ENCODE measurements at regions not wholly inside any gene's neighbourhood (a gene's known extent, or its start where the extent isn't known, plus 50 kb on each side); places are given as distances from the start of the nearest gene placed in this dataset.

DNA sequence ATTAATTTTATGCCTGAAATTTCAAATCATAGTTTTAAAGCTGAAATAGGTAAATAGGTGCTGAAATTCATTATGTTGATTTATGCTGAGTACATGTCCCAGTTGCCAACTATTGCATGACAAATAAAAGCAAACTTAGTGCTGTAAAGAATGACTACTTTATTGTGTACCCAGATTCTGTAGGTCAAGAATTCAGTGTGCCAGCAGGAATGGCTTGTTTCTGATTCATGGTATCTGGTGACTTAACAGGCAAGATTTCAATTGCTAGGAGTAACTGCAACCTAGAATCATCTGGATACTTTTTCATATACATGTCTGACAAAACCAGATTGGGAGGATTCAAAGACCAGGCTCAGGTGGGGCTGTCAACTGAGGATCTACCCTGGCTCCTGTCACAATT is 678.4 kb upstream of the ADAMTS5 start:
- Histone ChIP-seq H2AFZ (ENCODE audit: low read length) (peak overlapping the region; percentile 31), H3K4me2 (ENCODE audit: insufficient read depth, low read length) (no peak overlapping the region), H4K20me1 (ENCODE audit: insufficient read depth, low read length) (no peaks in the 10 kb centered on the region), H3K79me2 (ENCODE audit: insufficient read depth, low read length) (no peaks in the 10 kb centered on the region), H3K36me3 (ENCODE audit: insufficient read depth, low read length) (no peaks in the 10 kb centered on the region), H3K9me3 (ENCODE audit: low read depth, low read length) (no peaks in the 10 kb centered on the region), H3K27me3 (ENCODE audit: insufficient read depth, low read length) (no peaks in the 10 kb centered on the region), H3K27ac (ENCODE audit: low read depth, low read length) (peak overlapping the region; percentile 76), H3K4me1 (ENCODE audit: insufficient read depth, low read length) (peaks cover 38% of the 10 kb centered on the region), H3K4me3 (ENCODE audit: insufficient read depth, low read length) (no peak overlapping the region)
- TF ChIP-seq, protein P1, sequence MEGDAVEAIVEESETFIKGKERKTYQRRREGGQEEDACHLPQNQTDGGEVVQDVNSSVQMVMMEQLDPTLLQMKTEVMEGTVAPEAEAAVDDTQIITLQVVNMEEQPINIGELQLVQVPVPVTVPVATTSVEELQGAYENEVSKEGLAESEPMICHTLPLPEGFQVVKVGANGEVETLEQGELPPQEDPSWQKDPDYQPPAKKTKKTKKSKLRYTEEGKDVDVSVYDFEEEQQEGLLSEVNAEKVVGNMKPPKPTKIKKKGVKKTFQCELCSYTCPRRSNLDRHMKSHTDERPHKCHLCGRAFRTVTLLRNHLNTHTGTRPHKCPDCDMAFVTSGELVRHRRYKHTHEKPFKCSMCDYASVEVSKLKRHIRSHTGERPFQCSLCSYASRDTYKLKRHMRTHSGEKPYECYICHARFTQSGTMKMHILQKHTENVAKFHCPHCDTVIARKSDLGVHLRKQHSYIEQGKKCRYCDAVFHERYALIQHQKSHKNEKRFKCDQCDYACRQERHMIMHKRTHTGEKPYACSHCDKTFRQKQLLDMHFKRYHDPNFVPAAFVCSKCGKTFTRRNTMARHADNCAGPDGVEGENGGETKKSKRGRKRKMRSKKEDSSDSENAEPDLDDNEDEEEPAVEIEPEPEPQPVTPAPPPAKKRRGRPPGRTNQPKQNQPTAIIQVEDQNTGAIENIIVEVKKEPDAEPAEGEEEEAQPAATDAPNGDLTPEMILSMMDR (IDR thresholded peaks at IDR 0.05; ENCODE audit: extremely low read depth, low read depth, low read length): no peak
- no peak for DNase-seq (ENCODE audit: insufficient read length, low spot score, missing footprints)

DNA sequence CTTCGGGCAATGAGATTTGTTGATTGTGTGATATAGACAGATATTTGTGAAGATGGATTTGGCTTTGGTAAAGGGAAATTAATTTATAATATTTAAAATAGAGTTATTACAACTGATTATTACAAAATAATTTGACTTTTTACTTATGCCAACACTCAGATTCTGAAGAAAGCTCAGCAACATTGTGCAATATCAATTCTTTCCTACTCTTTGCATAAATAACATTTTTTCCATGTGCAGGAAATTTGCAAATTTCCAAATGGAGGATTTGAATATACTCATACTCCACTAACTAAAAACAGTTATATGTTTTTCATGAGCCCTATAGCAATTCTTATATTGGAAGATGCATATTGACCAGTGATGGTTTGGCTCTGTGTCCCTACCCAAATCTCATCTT is 676.4 kb upstream of the ADAMTS5 start:
- Histone ChIP-seq H3K27me3 (ENCODE audit: insufficient read depth, low read length) (no peaks in the 10 kb centered on the region), H3K79me2 (ENCODE audit: insufficient read depth, low read length) (no peaks in the 10 kb centered on the region), H3K9me3 (ENCODE audit: low read depth, low read length) (no peaks in the 10 kb centered on the region), H3K4me2 (ENCODE audit: insufficient read depth, low read length) (no peak overlapping the region), H3K27ac (ENCODE audit: low read depth, low read length) (no peak overlapping the region), H4K20me1 (ENCODE audit: insufficient read depth, low read length) (no peaks in the 10 kb centered on the region), H3K36me3 (ENCODE audit: insufficient read depth, low read length) (no peaks in the 10 kb centered on the region), H3K4me3 (ENCODE audit: insufficient read depth, low read length) (no peak overlapping the region), H2AFZ (ENCODE audit: low read length) (no peak overlapping the region), H3K4me1 (ENCODE audit: insufficient read depth, low read length) (peaks cover 23% of the 10 kb centered on the region)
- no peak for DNase-seq (ENCODE audit: insufficient read length, low spot score, missing footprints)
- TF ChIP-seq, protein P1 (IDR thresholded peaks at IDR 0.05; ENCODE audit: extremely low read depth, low read depth, low read length): no peak

DNA sequence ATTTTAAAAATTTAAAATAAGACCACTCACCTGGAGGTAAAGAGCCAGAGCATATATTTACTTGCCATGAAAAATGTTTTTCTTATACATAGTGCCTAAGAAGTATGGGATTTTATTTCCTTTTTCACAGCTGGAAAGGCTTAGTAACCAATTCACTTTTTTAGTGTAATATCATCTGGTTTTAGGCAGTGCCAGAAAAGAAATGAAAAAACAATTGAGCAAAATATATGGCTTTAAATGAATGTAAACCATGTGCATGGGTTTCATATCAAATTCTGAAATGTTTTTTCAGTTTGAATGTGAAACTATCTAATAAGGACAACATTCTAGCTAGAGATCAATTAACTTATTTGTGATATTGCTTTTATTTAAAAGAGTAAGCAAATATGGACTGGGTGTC is 672.4 kb upstream of the ADAMTS5 start:
- DNase-seq (ENCODE audit: insufficient read length, low spot score, missing footprints): no peak
- no peaks in the 10 kb centered on the region for H3K9me3 ChIP-seq (ENCODE audit: low read depth, low read length)
- no peak overlapping the region for H3K4me2 ChIP-seq (ENCODE audit: insufficient read depth, low read length)
- H3K36me3 ChIP-seq (ENCODE audit: insufficient read depth, low read length): no peaks in the 10 kb centered on the region
- TF ChIP-seq, protein P1 (IDR thresholded peaks at IDR 0.05; ENCODE audit: extremely low read depth, low read depth, low read length): no peak
- H3K27ac ChIP-seq (ENCODE audit: low read depth, low read length): no peak overlapping the region
- no peaks in the 10 kb centered on the region for H4K20me1 ChIP-seq (ENCODE audit: insufficient read depth, low read length)
- H2AFZ ChIP-seq (ENCODE audit: low read length): no peak overlapping the region
- H3K4me3 ChIP-seq (ENCODE audit: insufficient read depth, low read length): no peak overlapping the region
- H3K79me2 ChIP-seq (ENCODE audit: insufficient read depth, low read length): no peaks in the 10 kb centered on the region
- H3K27me3 ChIP-seq (ENCODE audit: insufficient read depth, low read length): no peaks in the 10 kb centered on the region
- H3K4me1 ChIP-seq (ENCODE audit: insufficient read depth, low read length): peaks cover 4% of the 10 kb centered on the region

DNA sequence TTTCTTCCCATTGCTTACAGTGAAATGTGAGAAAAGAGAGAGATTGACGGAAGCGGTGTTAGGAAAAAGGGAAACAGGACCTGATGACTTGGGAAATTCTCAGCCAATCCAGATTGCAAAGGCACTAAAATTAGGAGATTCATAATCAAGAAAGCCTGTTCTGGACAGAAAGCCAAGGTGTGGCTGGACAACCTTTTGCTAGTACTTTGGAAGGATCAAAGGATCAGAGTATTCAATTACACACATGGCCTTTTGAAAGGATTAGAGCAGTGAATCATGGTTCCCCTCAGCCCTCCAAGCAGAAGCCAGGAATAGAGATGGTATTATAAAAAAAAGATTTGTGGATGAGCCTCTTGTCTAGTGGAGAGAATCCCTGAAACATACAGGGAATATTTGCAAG is 669.8 kb upstream of the ADAMTS5 start:
- TF ChIP-seq, protein P1 (IDR thresholded peaks at IDR 0.05; ENCODE audit: extremely low read depth, low read depth, low read length): no peak
- Histone ChIP-seq H3K27me3 (ENCODE audit: insufficient read depth, low read length) (no peaks in the 10 kb centered on the region), H3K36me3 (ENCODE audit: insufficient read depth, low read length) (no peaks in the 10 kb centered on the region), H3K4me2 (ENCODE audit: insufficient read depth, low read length) (no peak overlapping the region), H3K4me1 (ENCODE audit: insufficient read depth, low read length) (peaks cover 7% of the 10 kb centered on the region), H3K9me3 (ENCODE audit: low read depth, low read length) (no peaks in the 10 kb centered on the region), H2AFZ (ENCODE audit: low read length) (peak overlapping the region; percentile 44), H4K20me1 (ENCODE audit: insufficient read depth, low read length) (no peaks in the 10 kb centered on the region), H3K4me3 (ENCODE audit: insufficient read depth, low read length) (no peak overlapping the region), H3K27ac (ENCODE audit: low read depth, low read length) (no peak overlapping the region), H3K79me2 (ENCODE audit: insufficient read depth, low read length) (no peaks in the 10 kb centered on the region)
- no peak for DNase-seq (ENCODE audit: insufficient read length, low spot score, missing footprints)

Measured in osteoblast (primary cell).